ENCODE measurements at regions not wholly inside any gene's neighbourhood (a gene's known extent, or its start where the extent isn't known, plus 50 kb on each side); places are given as distances from the start of the nearest gene placed in this dataset.

- Histone ChIP-seq H3K36me3 (no peaks in the 10 kb centered on the region), H3K27ac (no peak overlapping the region), H3K27me3 (no peaks in the 10 kb centered on the region), H3K9me3 (no peaks in the 10 kb centered on the region), H3K4me3 (no peak overlapping the region), H3K4me1 (peaks cover 0 to 3% (median 0%) of the 10 kb centered on the region in 3 donors)
- TF ChIP-seq CTCF (IDR thresholded peaks at IDR 0.05), result no peak
- FAIRE-seq, result no peak
- 42 to 51% methylated on average over 2 of the region's 2 CpGs for WGBS, 2 donors
- no peak for DNase-seq
- intact Hi-C loops (cut with DNase I), result no loop called here
- peak in 3 of 4 donors; percentile 36 to 43 (median 37) for ATAC-seq
Observed at GRCh38 chr3:171972871-171973348, 66.5 kb upstream of the FNDC3B start.

GRCh38 chr3:171974986-171975837, 64.2 kb upstream of the FNDC3B start:
- ATAC-seq (peak in 2 of 4 donors; percentile 31 to 44), FAIRE-seq (no peak), DNase-seq (no peak)
- TF ChIP-seq CTCF (IDR thresholded peaks at IDR 0.05), result no peak
- no peak overlapping the region for H3K27ac ChIP-seq
- intact Hi-C loops (cut with DNase I), result no loop called here
- no peaks in the 10 kb centered on the region for H3K27me3 ChIP-seq
- no peak overlapping the region for H3K4me3 ChIP-seq
- H3K4me1 ChIP-seq, result no peaks in the 10 kb centered on the region
- H3K9me3 ChIP-seq, result no peaks in the 10 kb centered on the region
- no peaks in the 10 kb centered on the region for H3K36me3 ChIP-seq
- 71 to 77% methylated on average over 10 of the region's 10 CpGs for WGBS, 2 donors

GRCh38 chr3:171976526-171976925, 62.9 kb upstream of the FNDC3B start:
- no peak for TF ChIP-seq CTCF (IDR thresholded peaks at IDR 0.05)
- Histone ChIP-seq H3K36me3 (no peaks in the 10 kb centered on the region), H3K27me3 (no peaks in the 10 kb centered on the region), H3K27ac (no peak overlapping the region), H3K4me1 (no peaks in the 10 kb centered on the region), H3K9me3 (no peaks in the 10 kb centered on the region), H3K4me3 (no peak overlapping the region)
- ATAC-seq (no peak), DNase-seq (no peak), FAIRE-seq (no peak)
- WGBS, 2 donors, result 73 to 91% methylated on average over 3 of the region's 3 CpGs
- intact Hi-C loops (cut with DNase I), result no loop called here

- H3K4me1 ChIP-seq, result no peaks in the 10 kb centered on the region
- no peak overlapping the region for H3K4me3 ChIP-seq
- H3K36me3 ChIP-seq, result no peaks in the 10 kb centered on the region
- no peak for TF ChIP-seq CTCF (IDR thresholded peaks at IDR 0.05)
- FAIRE-seq (no peak), DNase-seq (no peak), ATAC-seq (no peak)
- H3K27ac ChIP-seq, result no peak overlapping the region
- 91 to 95% methylated on average over 7 of the region's 7 CpGs for WGBS, 2 donors
- H3K9me3 ChIP-seq, result no peaks in the 10 kb centered on the region
- intact Hi-C loops (cut with DNase I), result no loop called here
- H3K27me3 ChIP-seq, result no peaks in the 10 kb centered on the region
Observed at GRCh38 chr3:171977441-171977840, 61.9 kb upstream of the FNDC3B start.

DNA sequence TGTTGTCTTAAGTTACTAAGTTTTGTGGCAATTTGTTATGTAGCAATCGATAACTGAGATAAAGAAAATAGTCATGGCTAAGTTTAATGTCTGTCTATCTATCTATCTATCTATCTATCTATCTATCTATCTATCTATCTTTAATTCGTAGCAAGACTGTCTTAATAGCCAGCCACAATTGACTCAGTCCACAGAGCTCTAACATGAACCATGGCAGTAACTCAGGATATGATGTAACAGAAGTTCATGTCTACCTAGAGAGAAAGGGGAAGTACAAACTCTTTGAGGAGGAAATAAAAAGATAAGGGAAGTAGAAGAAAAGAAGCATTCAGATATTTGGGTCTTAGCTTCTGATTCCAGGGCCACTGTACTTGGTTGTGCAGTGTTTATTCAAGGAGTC, 61.5 kb upstream of the FNDC3B start:
- H3K4me1 ChIP-seq, result no peaks in the 10 kb centered on the region
- peak in 2 of 4 donors; percentile 45 to 61 for ATAC-seq
- WGBS, 2 donors, result 67 to 85% methylated on average over 2 of the region's 2 CpGs
- H3K36me3 ChIP-seq, result no peaks in the 10 kb centered on the region
- FAIRE-seq, result no peak
- no peaks in the 10 kb centered on the region for H3K27me3 ChIP-seq
- H3K9me3 ChIP-seq, result no peaks in the 10 kb centered on the region
- no peak for DNase-seq
- H3K4me3 ChIP-seq, result no peak overlapping the region
- H3K27ac ChIP-seq, result no peak overlapping the region
- no peak for TF ChIP-seq CTCF (IDR thresholded peaks at IDR 0.05)
- intact Hi-C loops (cut with DNase I), result no loop called here

Data from pancreas (tissue), 10 donors.